Psoas muscle (tissue), 7 donors: ENCODE measurements at regions not wholly inside any gene's neighbourhood (a gene's known extent, or its start where the extent isn't known, plus 50 kb on each side); places are given as distances from the start of the nearest gene placed in this dataset.

Experiments
- ATAC-seq, 4 donors: fragments of 200-7000 bp; cut with Tn5 transposase; one replicate each; pipeline ENCODE4 v1.9.1; 2020; ENCODE audit warnings: moderate library complexity in 3 of 4, mild to moderate bottlenecking in 2 of 4
- DNase-seq, 2 donors: peaks; one replicate each; pipeline ENCODE4 v3.0.0-alpha.2; 2020
- H3K27ac ChIP-seq: fragments of 200-600 bp; one replicate; pipeline ENCODE4 v1.8.0; 2022
- H3K27me3 ChIP-seq, 3 donors: fragments of 200-600 bp in 1 of 3; one replicate each; pipeline versions ENCODE4 v1.6.1 to v1.8.0; 2013 to 2022; ENCODE audit warnings: low read length in 2 of 3, mild to moderate bottlenecking in 2 of 3, moderate library complexity in 1 of 3; ENCODE audit not compliant: insufficient read depth in 3 of 3
- H3K36me3 ChIP-seq, 2 donors: fragments of 200-600 bp in 1 of 2; one replicate each; pipeline versions ENCODE4 v1.6.1 to v1.8.0; 2013 to 2022; ENCODE audit warnings: low read depth in 1 of 2, mild to moderate bottlenecking in 1 of 2, moderate library complexity in 1 of 2; ENCODE audit not compliant: insufficient read depth in 1 of 2
- H3K4me1 ChIP-seq: fragments of 200-600 bp; one replicate; pipeline ENCODE4 v1.8.0; 2022
- H3K4me3 ChIP-seq: fragments of 200-600 bp; one replicate; pipeline ENCODE4 v1.8.0; 2022; ENCODE audit warnings: mild to moderate bottlenecking
- H3K9me3 ChIP-seq: fragments of 200-600 bp; one replicate; pipeline ENCODE4 v1.8.0; 2022
- WGBS, 3 donors: extraction: QIAGEN DNeasy Blood & Tissue Kit; methylation state at CpG; one replicate each; pipeline versions ENCODE4 v1.1.6 to v1.1.7; 2013; 5-methylcytosine and 5-hydroxymethylcytosine counted together
- intact Hi-C, 2 donors: fragments of 100-400 bp; cut with DNase I; formaldehyde crosslinking; loops; one replicate each; pipeline versions ENCODE4 v1.11.0 to v1.14.2; 2022
- TF ChIP-seq, protein P1 (sequence below): fragments of 200-600 bp; IDR thresholded peaks from one replicate; pipeline ENCODE4 v1.8.0; 2022; ENCODE audit warnings: antibody characterized with exemption
- donor health status: healthy with polysubstance abuse.
- donor health status: DM: no; HTN: no; CAD: no; lungs with moderate emphysema.
- donor health status: Bipolar disorder and iron deficiency.
- donor health status: healthy.
- donor health status: DM: yes; HTN: yes; CAD: no.
- donor health status: DM: no; HTN: no; CAD: no.
- donor health status: DM: yes; HTN: yes; CAD: no.

DNA sequence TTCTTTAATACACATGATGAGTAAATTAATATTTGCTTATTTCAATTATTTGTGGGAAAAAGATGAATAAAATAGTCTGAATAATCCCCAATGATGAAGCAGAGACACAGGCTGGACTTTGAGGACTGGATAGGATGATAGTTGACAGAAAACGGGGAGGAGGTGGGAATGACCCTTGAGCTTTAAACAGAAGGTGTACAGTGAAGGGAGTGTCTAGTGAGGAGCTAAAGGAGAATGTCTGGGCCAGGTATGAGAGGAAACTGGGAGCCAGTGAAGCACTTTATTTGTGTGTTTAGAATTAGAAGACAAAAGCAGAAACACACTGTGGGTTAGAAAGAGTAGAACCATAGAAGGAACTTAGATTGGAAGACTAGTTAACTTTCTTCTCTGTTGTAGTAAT lies 230.4 kb upstream of the CA10 start:
- intact Hi-C loops: no loop called here
- Histone ChIP-seq H3K4me3 (no peak overlapping the region), H3K4me1 (no peaks in the 10 kb centered on the region), H3K27me3 (no peaks in the 10 kb centered on the region), H3K9me3 (no peaks in the 10 kb centered on the region), H3K27ac (no peak overlapping the region), H3K36me3 (no peaks in the 10 kb centered on the region)
- TF ChIP-seq, protein P1, sequence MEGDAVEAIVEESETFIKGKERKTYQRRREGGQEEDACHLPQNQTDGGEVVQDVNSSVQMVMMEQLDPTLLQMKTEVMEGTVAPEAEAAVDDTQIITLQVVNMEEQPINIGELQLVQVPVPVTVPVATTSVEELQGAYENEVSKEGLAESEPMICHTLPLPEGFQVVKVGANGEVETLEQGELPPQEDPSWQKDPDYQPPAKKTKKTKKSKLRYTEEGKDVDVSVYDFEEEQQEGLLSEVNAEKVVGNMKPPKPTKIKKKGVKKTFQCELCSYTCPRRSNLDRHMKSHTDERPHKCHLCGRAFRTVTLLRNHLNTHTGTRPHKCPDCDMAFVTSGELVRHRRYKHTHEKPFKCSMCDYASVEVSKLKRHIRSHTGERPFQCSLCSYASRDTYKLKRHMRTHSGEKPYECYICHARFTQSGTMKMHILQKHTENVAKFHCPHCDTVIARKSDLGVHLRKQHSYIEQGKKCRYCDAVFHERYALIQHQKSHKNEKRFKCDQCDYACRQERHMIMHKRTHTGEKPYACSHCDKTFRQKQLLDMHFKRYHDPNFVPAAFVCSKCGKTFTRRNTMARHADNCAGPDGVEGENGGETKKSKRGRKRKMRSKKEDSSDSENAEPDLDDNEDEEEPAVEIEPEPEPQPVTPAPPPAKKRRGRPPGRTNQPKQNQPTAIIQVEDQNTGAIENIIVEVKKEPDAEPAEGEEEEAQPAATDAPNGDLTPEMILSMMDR: no peak
- ATAC-seq (no peak), DNase-seq (no peak)
- 80 to 87% (median 83%) methylated on average over 1 of the region's 1 CpG for WGBS, 3 donors

- TF ChIP-seq, protein P1: no peak
- no peaks in the 10 kb centered on the region for H3K27me3 ChIP-seq
- intact Hi-C loops: loop anchor here in 1 of 2 donors (5.0 kb wide), 1 partner anchor 768 kb away; no protein-coding TSS in a partner anchor
- no peaks in the 10 kb centered on the region for H3K4me1 ChIP-seq
- no peak overlapping the region for H3K4me3 ChIP-seq
- H3K27ac ChIP-seq: no peak overlapping the region
- DNase-seq (no peak), ATAC-seq (no peak)
- H3K9me3 ChIP-seq: no peaks in the 10 kb centered on the region
- WGBS, 3 donors: 74 to 76% (median 75%) methylated on average over 5 of the region's 5 CpGs
- no peaks in the 10 kb centered on the region for H3K36me3 ChIP-seq
Observed at GRCh38 chr17:52384695-52385094, 226.2 kb upstream of the CA10 start.

DNA sequence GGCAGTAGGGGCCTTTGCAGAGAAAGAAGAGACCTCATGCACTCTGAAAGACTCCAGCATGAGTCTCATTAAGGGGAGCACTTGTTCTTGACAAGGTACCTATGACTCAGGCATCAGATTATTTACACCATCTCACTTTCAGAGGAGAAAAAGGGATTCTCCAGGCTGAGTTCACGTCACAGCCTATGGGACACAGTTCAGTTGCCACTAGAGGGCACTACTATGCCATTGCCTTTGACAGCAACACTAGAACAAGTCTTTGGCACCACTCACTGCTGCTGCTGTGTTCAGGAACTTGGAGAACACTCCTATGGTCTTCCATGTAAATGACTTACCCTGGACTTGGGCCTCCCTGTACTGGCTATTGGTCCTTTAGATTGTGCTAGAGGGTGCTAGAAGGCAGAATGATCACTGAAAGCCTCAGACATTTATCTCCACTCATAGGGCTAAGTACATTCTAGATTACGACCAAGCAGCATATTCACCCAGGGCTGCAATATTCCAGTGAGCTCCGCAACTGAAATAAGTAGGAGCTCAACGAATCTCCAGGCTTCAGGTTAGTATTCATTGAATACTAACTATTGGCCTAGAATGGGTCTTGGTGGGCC lies 225.1 kb upstream of the CA10 start:
- Histone ChIP-seq H3K36me3 (no peaks in the 10 kb centered on the region), H3K27me3 (no peaks in the 10 kb centered on the region), H3K27ac (no peak overlapping the region), H3K4me3 (no peak overlapping the region), H3K4me1 (no peaks in the 10 kb centered on the region), H3K9me3 (no peaks in the 10 kb centered on the region)
- TF ChIP-seq, protein P1: peak; percentile 66
- WGBS, 3 donors: 59 to 67% (median 64%) methylated on average over 4 of the region's 4 CpGs
- DNase-seq (no peak), ATAC-seq (peak; percentile 62 to 85 (median 76))
- intact Hi-C loops: loop anchor here in 1 of 2 donors (5.0 kb wide), 1 partner anchor 769 kb away; no protein-coding TSS in a partner anchor

- Histone ChIP-seq H3K36me3 (no peaks in the 10 kb centered on the region), H3K9me3 (no peaks in the 10 kb centered on the region), H3K4me3 (no peak overlapping the region), H3K27me3 (no peaks in the 10 kb centered on the region), H3K4me1 (no peaks in the 10 kb centered on the region), H3K27ac (no peak overlapping the region)
- WGBS, 3 donors: 65 to 70% (median 69%) methylated on average over 3 of the region's 3 CpGs
- no peak for ATAC-seq
- TF ChIP-seq, protein P1: no peak
- intact Hi-C loops: no loop called here
- no peak for DNase-seq
Observed at GRCh38 chr17:52378860-52379259, 220.3 kb upstream of the CA10 start.

DNA sequence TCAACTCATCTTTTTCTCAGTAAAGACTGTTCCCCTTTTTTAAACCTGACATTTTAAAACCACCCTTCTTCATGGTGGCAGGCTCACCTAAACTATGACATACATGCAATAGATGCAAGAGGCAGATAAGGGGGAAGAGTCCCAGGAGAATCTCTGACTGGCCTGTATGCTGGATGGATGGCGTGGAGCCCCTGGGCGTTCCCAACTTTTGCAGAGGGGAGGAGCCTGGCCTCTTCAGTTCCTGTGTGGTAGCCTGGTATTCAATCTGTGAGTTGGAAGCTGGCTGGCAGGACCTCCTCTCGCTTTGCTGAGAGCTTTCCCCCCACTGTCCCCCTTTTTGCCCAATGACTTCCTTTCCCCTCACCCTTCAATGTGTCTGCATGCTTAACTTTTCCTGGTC lies 217.6 kb upstream of the CA10 start:
- Histone ChIP-seq H3K36me3 (no peaks in the 10 kb centered on the region), H3K27ac (no peak overlapping the region), H3K4me1 (no peaks in the 10 kb centered on the region), H3K9me3 (no peaks in the 10 kb centered on the region), H3K4me3 (no peak overlapping the region), H3K27me3 (no peaks in the 10 kb centered on the region)
- 69 to 81% (median 74%) methylated on average over 3 of the region's 3 CpGs for WGBS, 3 donors
- DNase-seq (no peak), ATAC-seq (no peak)
- TF ChIP-seq, protein P1: no peak
- intact Hi-C loops: no loop called here
